Endodermal cell (in vitro differentiated cells): ENCODE measurements at regions not wholly inside any gene's neighbourhood (a gene's known extent, or its start where the extent isn't known, plus 50 kb on each side); places are given as distances from the start of the nearest gene placed in this dataset.

ENCODE experiments used
- DNase-seq: peaks from one replicate; pipeline ENCODE4 v3.0.0-alpha.2; 2017
- H3K27ac ChIP-seq: 2 replicates; pipeline ENCODE4 v1.5.1; 2013; ENCODE audit warnings: mild to moderate bottlenecking, low read depth, low read length, moderate library complexity
- H3K27me3 ChIP-seq: 2 replicates; pipeline ENCODE4 v1.6.1; 2013; ENCODE audit warnings: mild to moderate bottlenecking, low read length, moderate library complexity; ENCODE audit not compliant: insufficient read depth, control insufficient read depth, poor library complexity, severe bottlenecking
- H3K36me3 ChIP-seq: 2 replicates; pipeline ENCODE4 v1.7.0; 2013; ENCODE audit warnings: mild to moderate bottlenecking, low read length, moderate library complexity; ENCODE audit not compliant: control insufficient read depth, insufficient read depth
- H3K4me1 ChIP-seq: one replicate; pipeline ENCODE4 v1.7.0; 2013; ENCODE audit warnings: low read length; ENCODE audit not compliant: control insufficient read depth, insufficient read depth
- H3K4me3 ChIP-seq: 2 replicates; pipeline ENCODE4 v1.5.1; 2013; ENCODE audit warnings: mild to moderate bottlenecking, low read length, moderate library complexity
- H3K9ac ChIP-seq: 2 replicates; pipeline ENCODE4 v1.6.1; 2013; ENCODE audit warnings: mild to moderate bottlenecking, low read length, moderate library complexity; ENCODE audit not compliant: poor library complexity, severe bottlenecking; ENCODE audit errors: extremely low read depth
- H3K9me3 ChIP-seq: 2 replicates; pipeline ENCODE4 v1.6.1; 2013; ENCODE audit warnings: mild to moderate bottlenecking, low read length, moderate library complexity; ENCODE audit not compliant: control insufficient read depth
- H3K27ac Mint-ChIP-seq: 2 replicates; pipeline ENCODE4 v1.8.0; 2020; ENCODE audit warnings: mixed read lengths
- H3K27me3 Mint-ChIP-seq: 2 replicates; pipeline ENCODE4 v1.8.0; 2021; ENCODE audit warnings: mild to moderate bottlenecking, mixed read lengths; ENCODE audit not compliant: insufficient read depth
- H3K36me3 Mint-ChIP-seq: 2 replicates; pipeline ENCODE4 v1.8.0; 2020; ENCODE audit warnings: low read depth, mixed read lengths
- H3K4me1 Mint-ChIP-seq: 2 replicates; pipeline ENCODE4 v1.8.0; 2020; ENCODE audit warnings: mixed read lengths
- H3K4me3 Mint-ChIP-seq: 2 replicates; pipeline ENCODE4 v1.8.0; 2020; ENCODE audit warnings: mild to moderate bottlenecking, moderate library complexity, mixed read lengths
- H3K9me3 Mint-ChIP-seq: 2 replicates; pipeline ENCODE4 v1.8.0; 2020; ENCODE audit warnings: mild to moderate bottlenecking, mixed read lengths
- WGBS, 2 experiments: methylation state at CpG; one replicate each; pipeline versions ENCODE4 v1.1.5 to v1.1.7; 2013; ENCODE audit warnings: missing lambda C conversion rate in 2 of 2, mixed read lengths in 1 of 2; ENCODE audit not compliant: insufficient coverage in 1 of 2, insufficient read length in 1 of 2; 5-methylcytosine and 5-hydroxymethylcytosine counted together
- TF ChIP-seq, protein P1 (sequence below): fragments of 200-600 bp; sonication (generic); conservative IDR thresholded peaks from 2 replicates; pipeline ENCODE4 v1.5.0; 2021; ENCODE audit warnings: antibody characterized with exemption, mild to moderate bottlenecking

GRCh38 chr10:55180357-55180756 lies 379.3 kb upstream of the PCDH15 start:
- Histone ChIP-seq H3K27ac (no peak overlapping the region), H3K4me1 (no peaks in the 10 kb centered on the region), H3K9ac (no peak overlapping the region), H3K36me3 (no peaks in the 10 kb centered on the region), H3K27me3 (no peaks in the 10 kb centered on the region), H3K9me3 (peaks cover 17% of the 10 kb centered on the region), H3K4me3 (no peak overlapping the region)
- H3K4me3 Mint-ChIP-seq, result no peak overlapping the region
- no peak overlapping the region for H3K27ac Mint-ChIP-seq
- peaks cover 4% of the 10 kb centered on the region for H3K9me3 Mint-ChIP-seq
- 100% methylated on average over 1 of the region's 1 CpG; no CpG with 5 or more reads in 1 of the 2 experiments for WGBS, 2 experiments
- H3K4me1 Mint-ChIP-seq, result no peaks in the 10 kb centered on the region
- TF ChIP-seq, protein P1, sequence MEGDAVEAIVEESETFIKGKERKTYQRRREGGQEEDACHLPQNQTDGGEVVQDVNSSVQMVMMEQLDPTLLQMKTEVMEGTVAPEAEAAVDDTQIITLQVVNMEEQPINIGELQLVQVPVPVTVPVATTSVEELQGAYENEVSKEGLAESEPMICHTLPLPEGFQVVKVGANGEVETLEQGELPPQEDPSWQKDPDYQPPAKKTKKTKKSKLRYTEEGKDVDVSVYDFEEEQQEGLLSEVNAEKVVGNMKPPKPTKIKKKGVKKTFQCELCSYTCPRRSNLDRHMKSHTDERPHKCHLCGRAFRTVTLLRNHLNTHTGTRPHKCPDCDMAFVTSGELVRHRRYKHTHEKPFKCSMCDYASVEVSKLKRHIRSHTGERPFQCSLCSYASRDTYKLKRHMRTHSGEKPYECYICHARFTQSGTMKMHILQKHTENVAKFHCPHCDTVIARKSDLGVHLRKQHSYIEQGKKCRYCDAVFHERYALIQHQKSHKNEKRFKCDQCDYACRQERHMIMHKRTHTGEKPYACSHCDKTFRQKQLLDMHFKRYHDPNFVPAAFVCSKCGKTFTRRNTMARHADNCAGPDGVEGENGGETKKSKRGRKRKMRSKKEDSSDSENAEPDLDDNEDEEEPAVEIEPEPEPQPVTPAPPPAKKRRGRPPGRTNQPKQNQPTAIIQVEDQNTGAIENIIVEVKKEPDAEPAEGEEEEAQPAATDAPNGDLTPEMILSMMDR, result no peak
- DNase-seq, result no peak
- H3K36me3 Mint-ChIP-seq, result no peaks in the 10 kb centered on the region
- no peaks in the 10 kb centered on the region for H3K27me3 Mint-ChIP-seq

DNA sequence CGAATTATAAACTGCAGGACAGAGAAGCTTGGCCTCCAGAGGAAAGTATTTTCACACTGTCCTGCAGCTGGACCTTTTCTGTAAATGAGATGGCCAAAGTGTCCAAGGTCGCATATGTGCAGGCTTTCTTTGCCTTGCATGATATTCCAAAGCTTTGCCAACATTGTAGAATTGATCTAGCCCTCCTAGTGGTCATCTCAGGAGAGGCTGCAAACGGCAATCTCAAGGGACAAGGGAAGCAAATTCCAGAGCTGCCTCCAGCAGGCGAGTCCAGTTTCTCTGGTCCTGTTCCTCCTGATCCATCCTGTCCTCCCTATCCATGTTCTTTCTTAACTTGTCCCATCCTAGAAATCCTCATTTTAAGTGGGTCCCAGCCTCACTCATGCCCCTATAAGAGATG lies 373.4 kb upstream of the PCDH15 start:
- Histone ChIP-seq H3K27me3 (no peaks in the 10 kb centered on the region), H3K9me3 (peaks cover 11% of the 10 kb centered on the region), H3K4me1 (no peaks in the 10 kb centered on the region), H3K36me3 (no peaks in the 10 kb centered on the region), H3K27ac (no peak overlapping the region), H3K4me3 (no peak overlapping the region), H3K9ac (no peak overlapping the region)
- no peaks in the 10 kb centered on the region for H3K36me3 Mint-ChIP-seq
- TF ChIP-seq, protein P1, result peak; percentile 76
- no peaks in the 10 kb centered on the region for H3K4me1 Mint-ChIP-seq
- peaks cover 2% of the 10 kb centered on the region for H3K9me3 Mint-ChIP-seq
- H3K4me3 Mint-ChIP-seq, result no peak overlapping the region
- 62 to 87% methylated on average over 3 to 4 of the region's 4 CpGs for WGBS, 2 experiments
- peak; percentile 61 for DNase-seq
- H3K27me3 Mint-ChIP-seq, result no peaks in the 10 kb centered on the region
- H3K27ac Mint-ChIP-seq, result no peak overlapping the region

- TF ChIP-seq, protein P1, result no peak
- Mint-ChIP-seq H3K9me3 (no peaks in the 10 kb centered on the region), H3K27ac (no peak overlapping the region), H3K27me3 (no peaks in the 10 kb centered on the region), H3K36me3 (no peaks in the 10 kb centered on the region), H3K4me1 (no peaks in the 10 kb centered on the region), H3K4me3 (no peak overlapping the region)
- H3K9ac ChIP-seq, result no peak overlapping the region
- WGBS, 2 experiments, result no CpG with 5 or more reads among the region's 1 CpG
- DNase-seq, result no peak
- H3K4me3 ChIP-seq, result no peak overlapping the region
- H3K9me3 ChIP-seq, result no peaks in the 10 kb centered on the region
- no peaks in the 10 kb centered on the region for H3K27me3 ChIP-seq
- no peaks in the 10 kb centered on the region for H3K36me3 ChIP-seq
- H3K27ac ChIP-seq, result no peak overlapping the region
- H3K4me1 ChIP-seq, result no peaks in the 10 kb centered on the region
These were observed 368.5 kb upstream of the PCDH15 start for GRCh38 chr10:55169493-55169892.
